ENCODE measurements at regions not wholly inside any gene's neighbourhood (a gene's known extent, or its start where the extent isn't known, plus 50 kb on each side); places are given as distances from the start of the nearest gene placed in this dataset.

- Histone ChIP-seq H3K27me3 (ENCODE audit: low read depth, low read length) (no peaks in the 10 kb centered on the region), H3K4me1 (ENCODE audit: low read length) (peaks cover 3% of the 10 kb centered on the region; the same call in 1 of the 2 replicates), H3K36me3 (replicated peaks; ENCODE audit: low read depth, low read length) (no peaks in the 10 kb centered on the region), H3K9ac (ENCODE audit: low read length) (no peak overlapping the region), H3K4me2 (ENCODE audit: low read length) (no peak overlapping the region), H2AFZ (ENCODE audit: low read depth, low read length) (no peak overlapping the region), H4K20me1 (ENCODE audit: insufficient read depth, low read length) (no peaks in the 10 kb centered on the region), H3K27ac (ENCODE audit: low read length) (no peak overlapping the region), H3K79me2 (ENCODE audit: low read length) (no peaks in the 10 kb centered on the region), H3K4me3 (ENCODE audit: low read length) (no peak overlapping the region), H3K9me3 (ENCODE audit: insufficient read depth, low read length) (no peaks in the 10 kb centered on the region)
- TF ChIP-seq EZH2phosphoT487 (IDR thresholded peaks at IDR 0.05; ENCODE audit: low read depth) (no peak), CTCF (IDR thresholded peaks at IDR 0.05; ENCODE audit: low read depth, low read length) (no peak)
These were observed 301.6 kb upstream of the ADGRB3 start for GRCh38 chr6:68333442-68333841.

DNA sequence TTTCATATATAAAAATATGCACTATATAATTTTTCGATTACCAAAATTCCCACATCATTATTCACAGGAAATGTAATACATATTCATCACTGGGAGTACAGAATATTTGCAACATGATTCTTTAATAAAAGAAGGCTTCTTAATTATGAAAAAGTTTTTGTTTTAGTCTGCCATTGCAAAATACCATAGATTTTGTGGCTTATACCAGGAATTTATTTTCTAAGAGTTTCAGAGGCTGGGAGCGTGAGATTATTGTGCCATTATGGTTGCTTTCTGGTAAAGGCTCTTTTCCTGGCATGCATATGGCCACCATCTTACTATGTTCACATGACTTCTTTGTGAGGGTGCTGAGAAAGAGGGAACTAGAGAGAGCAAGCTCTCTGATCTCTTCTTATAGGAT, 306.9 kb upstream of the ADGRB3 start:
- no peak overlapping the region for H2AFZ ChIP-seq (ENCODE audit: low read depth, low read length)
- TF ChIP-seq EZH2phosphoT487 (IDR thresholded peaks at IDR 0.05; ENCODE audit: low read depth) (no peak), CTCF (IDR thresholded peaks at IDR 0.05; ENCODE audit: low read depth, low read length) (no peak)
- no peak overlapping the region for H3K9ac ChIP-seq (ENCODE audit: low read length)
- H3K4me2 ChIP-seq (ENCODE audit: low read length): no peak overlapping the region
- no peaks in the 10 kb centered on the region for H3K79me2 ChIP-seq (ENCODE audit: low read length)
- H4K20me1 ChIP-seq (ENCODE audit: insufficient read depth, low read length): no peaks in the 10 kb centered on the region
- no peaks in the 10 kb centered on the region for H3K27me3 ChIP-seq (ENCODE audit: low read depth, low read length)
- H3K27ac ChIP-seq (ENCODE audit: low read length): no peak overlapping the region
- no peaks in the 10 kb centered on the region for H3K9me3 ChIP-seq (ENCODE audit: insufficient read depth, low read length)
- no peak overlapping the region for H3K4me3 ChIP-seq (ENCODE audit: low read length)
- no peaks in the 10 kb centered on the region for H3K4me1 ChIP-seq (ENCODE audit: low read length)
- no peaks in the 10 kb centered on the region for H3K36me3 ChIP-seq (replicated peaks; ENCODE audit: low read depth, low read length)

- Histone ChIP-seq H3K4me2 (ENCODE audit: low read length) (no peak overlapping the region), H3K79me2 (ENCODE audit: low read length) (no peaks in the 10 kb centered on the region), H3K27me3 (ENCODE audit: low read depth, low read length) (no peaks in the 10 kb centered on the region), H3K4me1 (ENCODE audit: low read length) (no peaks in the 10 kb centered on the region), H2AFZ (ENCODE audit: low read depth, low read length) (no peak overlapping the region), H3K4me3 (ENCODE audit: low read length) (no peak overlapping the region), H3K9me3 (ENCODE audit: insufficient read depth, low read length) (no peaks in the 10 kb centered on the region), H3K9ac (ENCODE audit: low read length) (no peak overlapping the region), H3K36me3 (replicated peaks; ENCODE audit: low read depth, low read length) (no peaks in the 10 kb centered on the region), H3K27ac (ENCODE audit: low read length) (no peak overlapping the region), H4K20me1 (ENCODE audit: insufficient read depth, low read length) (no peaks in the 10 kb centered on the region)
- TF ChIP-seq EZH2phosphoT487 (IDR thresholded peaks at IDR 0.05; ENCODE audit: low read depth) (no peak), CTCF (IDR thresholded peaks at IDR 0.05; ENCODE audit: low read depth, low read length) (no peak)
These were observed 308.3 kb upstream of the ADGRB3 start for GRCh38 chr6:68326762-68327161.

DNA sequence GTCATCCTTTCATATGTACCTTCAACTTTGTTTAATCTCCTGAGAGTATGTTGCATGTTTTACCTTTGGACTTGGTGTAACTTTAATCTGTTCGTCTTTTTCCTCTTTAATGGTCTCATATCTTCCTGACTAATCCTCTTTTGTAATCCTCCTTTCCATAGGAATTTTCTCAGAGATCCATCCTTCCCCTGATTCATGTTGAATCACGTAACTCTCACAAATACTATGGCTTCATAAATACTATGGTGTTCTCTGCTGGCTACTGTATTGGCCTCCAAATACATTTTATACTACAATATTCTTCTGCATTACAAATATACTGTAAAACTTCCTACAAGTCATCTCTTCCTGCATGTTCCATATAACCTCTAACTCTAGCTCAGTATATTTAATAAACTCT, 317.7 kb upstream of the ADGRB3 start:
- Histone ChIP-seq H3K9ac (ENCODE audit: low read length) (no peak overlapping the region), H4K20me1 (ENCODE audit: insufficient read depth, low read length) (no peaks in the 10 kb centered on the region), H2AFZ (ENCODE audit: low read depth, low read length) (0 out of 2 replicates have a peak overlapping the region, but pooled peaks have one; percentile 18), H3K4me1 (ENCODE audit: low read length) (no peaks in the 10 kb centered on the region), H3K4me2 (ENCODE audit: low read length) (no peak overlapping the region), H3K27ac (ENCODE audit: low read length) (no peak overlapping the region), H3K4me3 (ENCODE audit: low read length) (no peak overlapping the region), H3K27me3 (ENCODE audit: low read depth, low read length) (no peaks in the 10 kb centered on the region), H3K9me3 (ENCODE audit: insufficient read depth, low read length) (no peaks in the 10 kb centered on the region), H3K36me3 (replicated peaks; ENCODE audit: low read depth, low read length) (no peaks in the 10 kb centered on the region), H3K79me2 (ENCODE audit: low read length) (no peaks in the 10 kb centered on the region)
- TF ChIP-seq CTCF (IDR thresholded peaks at IDR 0.05; ENCODE audit: low read depth, low read length) (no peak), EZH2phosphoT487 (IDR thresholded peaks at IDR 0.05; ENCODE audit: low read depth) (no peak)
